ENCODE measurements at regions not wholly inside any gene's neighbourhood (a gene's known extent, or its start where the extent isn't known, plus 50 kb on each side); places are given as distances from the start of the nearest gene placed in this dataset.

DNA sequence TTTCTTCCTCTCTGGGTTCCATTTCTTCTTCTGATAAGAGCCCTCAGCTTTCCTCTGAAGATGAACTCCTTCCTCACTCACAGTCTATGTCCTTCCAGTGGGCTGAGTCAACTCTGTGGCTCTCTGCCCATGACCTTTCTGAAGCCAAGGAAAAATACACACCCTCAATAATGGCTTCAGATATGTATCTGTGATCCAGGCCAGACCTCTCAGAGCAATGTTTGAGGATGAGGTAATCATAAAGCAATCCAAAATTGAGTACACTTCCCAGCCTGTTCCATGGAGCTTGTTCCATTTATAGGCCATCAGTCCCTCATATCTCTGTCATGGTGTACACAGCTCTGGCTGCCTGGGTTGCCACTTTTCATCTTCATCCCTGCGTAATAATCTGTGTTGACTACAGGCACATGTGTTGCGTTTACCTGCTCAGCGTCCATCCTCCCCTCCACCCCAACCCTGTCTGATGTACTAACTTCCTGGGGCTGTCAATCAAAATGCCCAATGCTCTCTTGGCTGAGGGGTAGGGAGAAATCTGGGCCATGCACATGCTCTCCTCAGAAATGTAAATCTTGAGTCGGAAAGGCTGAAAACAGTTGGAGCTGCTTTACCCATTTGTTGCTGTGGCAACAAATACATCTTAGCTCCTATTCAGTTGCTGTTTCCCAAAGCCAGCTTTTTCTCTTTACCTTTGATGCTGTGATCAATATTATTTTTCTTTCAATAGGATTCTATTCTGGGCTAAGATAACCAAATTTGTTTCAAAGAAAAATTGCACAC, 377.8 kb upstream of the TMEM132C start:
- DNase-seq (ENCODE audit: low read depth in 1 of 2, low spot score in 2 of 2): no peak
- no peaks in the 10 kb centered on the region for H3K27me3 ChIP-seq (replicated peaks)
- no peaks in the 10 kb centered on the region for H3K9me3 ChIP-seq (replicated peaks)
- no peaks in the 10 kb centered on the region for H3K4me1 ChIP-seq (replicated peaks)
- H3K4me3 ChIP-seq: no peak overlapping the region
- H3K36me3 ChIP-seq: no peaks in the 10 kb centered on the region
- no peak overlapping the region for H3K27ac ChIP-seq

DNA sequence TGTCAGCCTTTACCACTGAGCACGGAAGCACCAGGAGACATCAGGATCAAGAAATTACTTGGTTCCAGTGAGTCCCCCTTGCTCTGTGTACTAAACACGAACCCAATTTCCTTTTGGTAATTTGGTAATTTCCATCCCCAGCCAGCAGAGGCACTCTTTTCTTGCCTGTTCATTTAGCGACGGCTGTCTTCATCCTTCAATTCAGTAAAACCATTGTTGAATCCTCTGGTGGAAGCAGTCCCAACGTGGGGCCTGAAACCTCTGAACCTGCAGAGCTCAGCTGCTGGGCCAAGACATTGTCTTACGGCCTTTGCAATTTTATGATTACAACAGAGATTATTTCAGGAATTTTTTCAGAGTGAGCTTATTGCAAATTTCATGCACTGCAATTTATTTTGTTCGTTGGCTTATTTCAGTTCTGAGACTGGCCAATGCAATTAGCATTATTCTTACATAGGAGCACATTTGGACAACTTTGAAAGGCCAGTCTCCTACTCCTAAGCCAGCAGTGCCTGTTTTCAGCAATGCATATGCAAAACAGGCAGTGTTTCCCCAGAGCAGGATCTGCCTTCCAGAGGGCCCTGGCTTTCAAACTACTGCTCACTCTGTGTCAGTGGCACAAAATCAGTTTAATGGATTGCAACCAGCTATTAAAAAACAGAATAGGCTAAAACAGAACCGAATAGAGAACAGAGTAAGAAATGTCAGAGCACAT, 372.9 kb upstream of the TMEM132C start:
- no peak overlapping the region for H3K4me3 ChIP-seq
- no peaks in the 10 kb centered on the region for H3K4me1 ChIP-seq (replicated peaks)
- H3K9me3 ChIP-seq (replicated peaks): no peaks in the 10 kb centered on the region
- DNase-seq (ENCODE audit: low read depth in 1 of 2, low spot score in 2 of 2): peak in 1 of 2 experiments; percentile 12
- H3K27ac ChIP-seq: no peak overlapping the region
- H3K36me3 ChIP-seq: no peaks in the 10 kb centered on the region
- H3K27me3 ChIP-seq (replicated peaks): no peaks in the 10 kb centered on the region

- Histone ChIP-seq H3K36me3 (no peaks in the 10 kb centered on the region), H3K27ac (no peak overlapping the region), H3K27me3 (replicated peaks) (no peaks in the 10 kb centered on the region), H3K4me1 (replicated peaks) (no peaks in the 10 kb centered on the region), H3K4me3 (no peak overlapping the region), H3K9me3 (replicated peaks) (no peaks in the 10 kb centered on the region)
- DNase-seq (ENCODE audit: low read depth in 1 of 2, low spot score in 2 of 2): no peak
Measured at GRCh38 chr12:127896661-127897060, 370.3 kb upstream of the TMEM132C start.

DNA sequence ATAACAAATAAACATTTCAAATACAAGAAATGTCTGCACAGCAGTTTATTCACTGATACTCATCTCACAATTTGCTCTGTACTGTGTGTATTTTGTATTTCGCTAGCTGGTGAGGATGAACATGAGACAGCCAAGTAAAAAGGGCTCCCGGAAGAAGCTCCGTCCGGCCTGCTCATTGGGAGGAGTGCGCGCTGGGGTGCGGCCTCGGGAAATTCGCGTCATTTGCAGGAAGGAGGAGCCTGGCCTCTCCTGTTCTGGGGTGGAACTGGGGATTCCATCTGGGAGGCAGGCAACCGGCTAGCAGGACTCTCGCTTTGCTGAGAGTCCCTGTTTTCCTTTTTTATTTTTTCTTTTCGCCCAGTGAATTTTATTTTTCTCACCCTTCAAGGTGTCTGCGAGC, 368.4 kb upstream of the TMEM132C start:
- DNase-seq (ENCODE audit: low read depth in 1 of 2, low spot score in 2 of 2): no peak
- no peak overlapping the region for H3K4me3 ChIP-seq
- no peaks in the 10 kb centered on the region for H3K9me3 ChIP-seq (replicated peaks)
- H3K27me3 ChIP-seq (replicated peaks): no peaks in the 10 kb centered on the region
- no peaks in the 10 kb centered on the region for H3K36me3 ChIP-seq
- H3K27ac ChIP-seq: no peak overlapping the region
- peaks cover 11% of the 10 kb centered on the region for H3K4me1 ChIP-seq (replicated peaks)

GRCh38 chr12:127899971-127900370, 367.0 kb upstream of the TMEM132C start:
- H3K4me1 ChIP-seq (replicated peaks): peaks cover 23% of the 10 kb centered on the region
- H3K27me3 ChIP-seq (replicated peaks): no peaks in the 10 kb centered on the region
- no peaks in the 10 kb centered on the region for H3K9me3 ChIP-seq (replicated peaks)
- no peak overlapping the region for H3K27ac ChIP-seq
- no peaks in the 10 kb centered on the region for H3K36me3 ChIP-seq
- no peak for DNase-seq (ENCODE audit: low read depth in 1 of 2, low spot score in 2 of 2)
- no peak overlapping the region for H3K4me3 ChIP-seq

- H3K27ac ChIP-seq: no peak overlapping the region
- H3K4me3 ChIP-seq: no peak overlapping the region
- no peak for DNase-seq (ENCODE audit: low read depth in 1 of 2, low spot score in 2 of 2)
- no peaks in the 10 kb centered on the region for H3K27me3 ChIP-seq (replicated peaks)
- H3K4me1 ChIP-seq (replicated peaks): peaks cover 23% of the 10 kb centered on the region
- H3K36me3 ChIP-seq: no peaks in the 10 kb centered on the region
- no peaks in the 10 kb centered on the region for H3K9me3 ChIP-seq (replicated peaks)
Measured at GRCh38 chr12:127900386-127900785, 366.6 kb upstream of the TMEM132C start.

DNA sequence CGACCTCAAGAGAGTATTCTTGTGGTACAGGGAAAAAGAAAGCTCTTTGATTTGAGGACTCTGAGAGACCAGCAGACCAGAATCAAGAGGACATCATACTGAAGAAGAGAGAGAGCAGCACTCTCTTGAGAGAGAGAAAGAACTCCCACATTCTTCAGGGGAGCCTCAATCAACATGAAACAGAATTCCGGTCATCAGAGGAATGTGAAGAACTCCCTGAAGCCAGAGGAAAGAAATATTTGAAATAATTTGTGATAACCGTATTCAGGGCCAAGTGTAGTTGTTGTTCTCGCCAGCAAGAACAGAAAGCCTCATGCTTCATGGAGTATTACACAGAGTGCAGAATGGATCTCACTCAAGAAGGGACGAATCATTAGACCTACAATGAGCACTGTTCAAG, 363.8 kb upstream of the TMEM132C start:
- H3K27me3 ChIP-seq (replicated peaks): no peaks in the 10 kb centered on the region
- H3K4me1 ChIP-seq (replicated peaks): peaks cover 23% of the 10 kb centered on the region
- DNase-seq (ENCODE audit: low read depth in 1 of 2, low spot score in 2 of 2): peak; percentile 51 to 85
- H3K36me3 ChIP-seq: no peaks in the 10 kb centered on the region
- peak overlapping the region; percentile 90 for H3K27ac ChIP-seq
- no peak overlapping the region for H3K4me3 ChIP-seq
- no peaks in the 10 kb centered on the region for H3K9me3 ChIP-seq (replicated peaks)

DNA sequence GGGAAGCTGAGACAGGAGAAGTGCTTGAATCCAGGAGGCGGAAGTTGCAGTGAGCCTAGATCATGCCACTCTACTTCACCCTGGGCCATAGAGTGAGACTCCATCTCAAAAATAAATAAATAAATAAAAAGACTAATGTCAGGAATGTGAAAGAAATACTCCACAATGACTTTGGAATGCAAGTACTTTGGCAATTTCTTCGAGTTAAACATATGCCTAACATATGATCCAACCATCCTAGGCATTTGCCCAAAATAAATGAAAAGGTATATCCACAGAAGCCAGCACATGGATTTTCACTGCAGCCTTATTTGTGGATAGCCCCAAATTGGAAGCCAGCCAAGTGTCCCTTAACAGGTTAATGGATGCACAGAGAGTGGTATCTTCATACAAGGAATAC, 357.9 kb upstream of the TMEM132C start:
- no peaks in the 10 kb centered on the region for H3K27me3 ChIP-seq (replicated peaks)
- H3K27ac ChIP-seq: no peak overlapping the region
- H3K9me3 ChIP-seq (replicated peaks): no peaks in the 10 kb centered on the region
- peaks cover 13% of the 10 kb centered on the region for H3K4me1 ChIP-seq (replicated peaks)
- H3K36me3 ChIP-seq: no peaks in the 10 kb centered on the region
- no peak overlapping the region for H3K4me3 ChIP-seq
- peak in 1 of 2 experiments; percentile 28 for DNase-seq (ENCODE audit: low read depth in 1 of 2, low spot score in 2 of 2)

DNA sequence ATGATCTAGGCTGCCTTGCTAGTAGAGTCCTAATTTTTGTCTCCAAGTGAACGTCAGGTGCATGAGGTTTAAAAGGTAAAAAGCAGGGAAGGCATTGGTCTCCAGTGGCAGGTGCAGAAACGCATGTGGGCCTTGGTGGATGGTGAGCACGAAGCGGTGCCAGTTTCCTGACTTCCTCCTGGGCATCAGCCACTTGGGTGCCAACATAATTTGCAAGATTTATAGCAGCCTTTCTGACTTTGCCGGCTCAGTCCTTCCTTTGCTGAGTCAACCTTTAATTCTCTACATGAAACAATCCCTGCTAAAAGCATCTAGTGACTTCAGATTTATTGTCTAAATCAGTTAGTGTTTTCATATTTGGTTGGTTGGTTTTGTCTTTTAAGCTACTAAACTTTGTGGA, 355.7 kb upstream of the TMEM132C start:
- Histone ChIP-seq H3K27me3 (replicated peaks) (no peaks in the 10 kb centered on the region), H3K36me3 (no peaks in the 10 kb centered on the region), H3K9me3 (replicated peaks) (no peaks in the 10 kb centered on the region), H3K27ac (no peak overlapping the region), H3K4me3 (no peak overlapping the region), H3K4me1 (replicated peaks) (peaks cover 6% of the 10 kb centered on the region)
- DNase-seq (ENCODE audit: low read depth in 1 of 2, low spot score in 2 of 2): no peak

- Histone ChIP-seq H3K27ac (no peak overlapping the region), H3K27me3 (replicated peaks) (no peaks in the 10 kb centered on the region), H3K4me3 (no peak overlapping the region), H3K9me3 (replicated peaks) (no peaks in the 10 kb centered on the region), H3K36me3 (no peaks in the 10 kb centered on the region), H3K4me1 (replicated peaks) (peaks cover 6% of the 10 kb centered on the region)
- no peak for DNase-seq (ENCODE audit: low read depth in 1 of 2, low spot score in 2 of 2)
Measured at GRCh38 chr12:127912035-127912665, 354.8 kb upstream of the TMEM132C start.

- Histone ChIP-seq H3K4me1 (replicated peaks) (peaks cover 14% of the 10 kb centered on the region), H3K36me3 (no peaks in the 10 kb centered on the region), H3K27me3 (replicated peaks) (no peaks in the 10 kb centered on the region), H3K4me3 (no peak overlapping the region), H3K27ac (no peak overlapping the region), H3K9me3 (replicated peaks) (no peaks in the 10 kb centered on the region)
- no peak for DNase-seq (ENCODE audit: low read depth in 1 of 2, low spot score in 2 of 2)
Measured at GRCh38 chr12:127923501-127923900, 343.5 kb upstream of the TMEM132C start.

- H3K36me3 ChIP-seq: no peaks in the 10 kb centered on the region
- H3K27ac ChIP-seq: no peak overlapping the region
- H3K4me3 ChIP-seq: no peak overlapping the region
- peaks cover 30% of the 10 kb centered on the region for H3K4me1 ChIP-seq (replicated peaks)
- peak; percentile 53 to 55 for DNase-seq (ENCODE audit: low read depth in 1 of 2, low spot score in 2 of 2)
- H3K27me3 ChIP-seq (replicated peaks): no peaks in the 10 kb centered on the region
- H3K9me3 ChIP-seq (replicated peaks): no peaks in the 10 kb centered on the region
Measured at GRCh38 chr12:127925971-127926370, 341.0 kb upstream of the TMEM132C start.

GRCh38 chr12:127928178-127928577, 338.8 kb upstream of the TMEM132C start:
- no peaks in the 10 kb centered on the region for H3K36me3 ChIP-seq
- no peak for DNase-seq (ENCODE audit: low read depth in 1 of 2, low spot score in 2 of 2)
- H3K27me3 ChIP-seq (replicated peaks): no peaks in the 10 kb centered on the region
- peak overlapping the region; percentile 89 for H3K27ac ChIP-seq
- no peak overlapping the region for H3K4me3 ChIP-seq
- peaks cover 30% of the 10 kb centered on the region for H3K4me1 ChIP-seq (replicated peaks)
- no peaks in the 10 kb centered on the region for H3K9me3 ChIP-seq (replicated peaks)
